ENCODE measurements at regions not wholly inside any gene's neighbourhood (a gene's known extent, or its start where the extent isn't known, plus 50 kb on each side); places are given as distances from the start of the nearest gene placed in this dataset.

DNA sequence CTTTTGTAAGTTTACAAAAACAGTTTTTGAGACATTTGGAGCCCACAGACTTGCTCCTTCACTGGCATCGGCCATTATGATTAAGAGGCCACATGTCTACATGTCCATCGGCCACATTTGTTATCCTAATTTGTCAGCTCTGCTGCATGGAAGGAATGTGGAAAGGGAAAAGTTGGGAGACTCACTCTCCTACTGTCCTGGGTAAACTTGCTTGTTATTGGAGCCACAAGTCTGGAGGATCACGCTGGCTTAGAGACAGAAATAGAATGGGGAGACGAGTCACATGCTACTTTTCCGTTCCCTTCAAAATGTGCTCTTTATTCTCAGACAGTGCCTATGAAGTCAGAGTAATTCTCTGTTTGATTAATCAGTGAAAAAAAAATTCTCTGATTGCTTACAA lies 741.2 kb upstream of the PCDH9 start:
- Histone ChIP-seq H3K27ac (no peak overlapping the region), H3K9me3 (no peaks in the 10 kb centered on the region), H3K4me1 (no peaks in the 10 kb centered on the region), H3K36me3 (no peaks in the 10 kb centered on the region), H3K27me3 (no peaks in the 10 kb centered on the region), H3K4me3 (no peak overlapping the region)
- DNase-seq (no peak), ATAC-seq (no peak)
- TF ChIP-seq CTCF (IDR thresholded peaks at IDR 0.05) = no peak
- intact Hi-C loops (cut with DNase I) = no loop called here

GRCh38 chr13:67967031-67967430 lies 736.9 kb upstream of the PCDH9 start:
- Histone ChIP-seq H3K9me3 (no peaks in the 10 kb centered on the region), H3K27me3 (no peaks in the 10 kb centered on the region), H3K4me1 (no peaks in the 10 kb centered on the region), H3K27ac (no peak overlapping the region), H3K36me3 (no peaks in the 10 kb centered on the region), H3K4me3 (no peak overlapping the region)
- intact Hi-C loops (cut with DNase I) = no loop called here
- ATAC-seq (no peak), DNase-seq (no peak)
- no peak for TF ChIP-seq CTCF (IDR thresholded peaks at IDR 0.05)

GRCh38 chr13:67966065-67966464 lies 735.9 kb upstream of the PCDH9 start:
- Histone ChIP-seq H3K4me1 (no peaks in the 10 kb centered on the region), H3K4me3 (no peak overlapping the region), H3K27me3 (no peaks in the 10 kb centered on the region), H3K27ac (no peak overlapping the region), H3K9me3 (no peaks in the 10 kb centered on the region), H3K36me3 (no peaks in the 10 kb centered on the region)
- DNase-seq (no peak), ATAC-seq (no peak)
- intact Hi-C loops (cut with DNase I) = no loop called here
- TF ChIP-seq CTCF (IDR thresholded peaks at IDR 0.05) = no peak

DNA sequence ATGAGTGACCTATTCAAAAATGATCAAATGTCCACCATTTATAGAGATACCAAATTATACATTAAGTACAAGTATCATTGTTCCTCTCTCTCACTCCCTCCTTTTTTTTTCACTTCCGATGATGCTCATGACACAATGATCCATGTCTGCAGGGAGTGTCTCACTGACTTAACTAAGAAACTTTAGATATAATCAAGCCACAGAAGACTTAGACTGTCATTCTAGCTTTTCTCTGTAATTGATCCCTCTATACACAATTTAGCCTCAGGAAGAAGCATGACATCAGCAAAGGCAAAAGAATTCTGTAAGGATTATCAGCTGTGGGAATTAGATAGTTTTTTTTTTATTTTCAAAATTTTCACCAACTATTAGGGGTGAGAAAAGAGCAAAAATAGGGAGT lies 734.9 kb upstream of the PCDH9 start:
- Histone ChIP-seq H3K27ac (no peak overlapping the region), H3K27me3 (no peaks in the 10 kb centered on the region), H3K4me3 (no peak overlapping the region), H3K36me3 (no peaks in the 10 kb centered on the region), H3K4me1 (no peaks in the 10 kb centered on the region), H3K9me3 (no peaks in the 10 kb centered on the region)
- no peak for TF ChIP-seq CTCF (IDR thresholded peaks at IDR 0.05)
- intact Hi-C loops (cut with DNase I) = no loop called here
- ATAC-seq (no peak), DNase-seq (no peak)

DNA sequence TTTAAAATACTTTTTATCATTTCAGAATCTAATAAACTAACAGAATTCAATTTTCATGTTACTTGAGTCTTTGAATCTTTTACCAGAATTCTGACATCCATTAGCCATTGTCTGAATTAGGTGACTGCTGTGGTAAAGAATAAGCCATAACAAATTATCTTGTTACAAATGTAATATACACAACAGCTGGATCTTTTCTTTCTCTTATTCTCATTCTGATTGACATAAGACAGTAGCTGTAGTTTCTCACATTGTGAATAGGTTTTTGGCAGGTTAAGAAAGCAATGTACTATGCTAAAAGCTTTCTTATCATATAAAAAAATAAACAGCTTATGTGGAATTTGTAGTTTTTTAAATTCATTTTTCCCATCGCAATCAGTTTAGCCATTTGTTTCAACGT lies 734.0 kb upstream of the PCDH9 start:
- intact Hi-C loops (cut with DNase I) = no loop called here
- ATAC-seq = no peak

More for the DNA sequence above, 734.0 kb upstream of the PCDH9 start:
- Histone ChIP-seq H3K4me3 (no peak overlapping the region), H3K9me3 (no peaks in the 10 kb centered on the region), H3K4me1 (no peaks in the 10 kb centered on the region), H3K27ac (no peak overlapping the region), H3K36me3 (no peaks in the 10 kb centered on the region), H3K27me3 (no peaks in the 10 kb centered on the region)
- TF ChIP-seq CTCF (IDR thresholded peaks at IDR 0.05) = no peak
- DNase-seq = no peak
